GM19467 (cell line): ENCODE measurements at regions not wholly inside any gene's neighbourhood (a gene's known extent, or its start where the extent isn't known, plus 50 kb on each side); places are given as distances from the start of the nearest gene placed in this dataset.

ENCODE experiments used
- ATAC-seq: cut with Tn5 transposase; IDR thresholded peaks from one replicate; pipeline ENCODE4 v1.9.1; 2021; ENCODE audit warnings: mild to moderate bottlenecking, moderate library complexity; ENCODE audit not compliant: unreplicated experiment

DNA sequence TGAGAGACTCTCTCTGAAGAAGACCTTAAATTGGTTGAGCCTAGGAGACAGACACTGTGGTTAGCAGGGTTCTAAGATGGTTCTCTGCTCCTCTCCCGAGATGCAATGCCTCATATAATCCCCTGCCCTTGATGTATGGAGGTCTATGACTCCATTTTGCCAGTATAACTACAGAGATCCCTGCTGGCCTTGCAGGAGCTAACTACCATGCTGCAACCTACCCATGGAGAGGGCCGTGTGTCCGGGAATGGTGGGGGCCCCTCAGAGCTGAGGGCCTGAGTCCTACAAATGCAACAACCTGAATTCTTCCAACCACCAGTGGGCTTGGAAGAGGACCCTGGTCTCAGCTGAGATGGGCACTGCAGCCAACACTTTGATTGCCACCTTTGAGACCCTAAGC is 388.0 kb downstream of the SETD4 start:
- no peak for ATAC-seq

DNA sequence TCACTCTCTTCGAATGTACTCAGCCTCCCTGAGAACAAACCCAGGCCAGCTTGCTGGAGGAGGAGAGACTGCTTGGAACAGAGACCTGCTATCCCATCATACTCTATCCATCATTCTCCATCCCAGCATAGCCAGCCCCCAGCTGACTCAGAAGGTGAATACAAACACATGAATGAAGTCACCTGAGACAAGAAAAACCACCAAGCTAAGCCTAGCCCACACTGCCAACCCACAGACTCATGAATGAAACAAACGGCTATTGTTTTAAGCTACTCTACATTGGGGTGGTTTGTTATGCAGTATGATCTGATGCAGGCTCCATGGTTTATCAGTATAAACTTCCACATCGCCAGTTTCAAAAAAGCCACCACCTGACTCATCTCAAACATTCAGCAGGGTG is 395.6 kb downstream of the SETD4 start:
- no peak for ATAC-seq

GRCh38 chr21:35663856-35664606 is 396.3 kb downstream of the SETD4 start:
- ATAC-seq, result no peak

DNA sequence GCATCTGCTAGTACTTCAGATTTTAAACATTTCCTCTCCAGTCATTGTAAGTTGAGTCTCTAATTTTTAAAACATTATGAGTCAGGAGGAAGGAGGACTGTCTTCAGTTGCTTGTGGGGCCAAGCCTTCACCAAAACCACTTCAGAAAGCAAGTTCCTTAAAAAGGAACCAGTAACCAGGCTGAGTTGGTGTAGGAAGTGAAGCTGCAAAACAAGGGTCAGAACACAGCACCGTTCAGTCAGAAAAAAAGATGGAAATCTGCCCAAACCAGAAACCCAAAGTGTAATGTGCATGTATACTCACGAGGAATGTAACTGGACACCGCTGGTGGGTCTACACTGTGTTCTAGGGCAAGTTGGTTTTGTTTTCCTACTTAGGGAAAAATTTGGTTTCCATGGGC is 402.1 kb downstream of the SETD4 start:
- no peak for ATAC-seq

DNA sequence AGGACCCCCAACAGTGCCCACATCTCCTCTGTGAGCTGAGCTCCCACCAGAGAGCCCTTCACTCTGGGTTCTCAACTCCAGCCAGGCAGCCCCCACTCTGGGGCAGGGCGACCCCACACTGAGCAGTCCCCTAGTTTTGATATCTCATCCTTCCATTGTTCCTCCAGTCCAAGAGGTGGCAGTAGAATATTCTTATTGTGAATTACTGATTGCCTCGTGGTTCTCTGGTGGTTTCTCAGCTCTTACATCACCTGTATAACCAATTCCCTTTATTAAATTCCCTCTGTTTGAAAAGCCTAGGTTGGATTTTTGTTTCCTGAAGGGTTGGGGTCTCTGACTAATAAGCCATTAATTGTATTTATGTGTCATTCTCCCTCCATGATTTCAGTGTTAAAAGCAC is 407.5 kb downstream of the SETD4 start:
- no peak for ATAC-seq

- ATAC-seq, result no peak
Measured at GRCh38 chr21:35652196-35652595, 408.1 kb downstream of the SETD4 start.

DNA sequence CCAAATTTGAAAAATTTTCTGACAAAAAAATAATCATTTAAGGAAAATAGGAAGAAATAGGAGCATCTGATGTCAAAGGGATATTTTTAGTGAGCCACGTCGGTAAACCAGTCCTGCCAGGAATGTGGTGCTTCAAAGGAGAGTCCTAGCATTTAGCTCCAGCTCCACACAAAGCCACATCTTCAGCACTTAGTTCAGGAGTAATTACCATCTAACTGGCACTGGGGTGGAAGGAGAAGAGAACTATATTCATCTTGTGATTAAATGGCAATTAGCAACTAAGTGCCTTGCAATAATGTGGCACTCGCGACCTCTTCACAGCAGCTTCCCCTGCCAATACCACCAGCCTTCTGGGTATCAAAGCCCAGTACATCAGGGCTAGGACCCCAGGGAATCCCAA is 409.1 kb downstream of the SETD4 start:
- ATAC-seq, result no peak

DNA sequence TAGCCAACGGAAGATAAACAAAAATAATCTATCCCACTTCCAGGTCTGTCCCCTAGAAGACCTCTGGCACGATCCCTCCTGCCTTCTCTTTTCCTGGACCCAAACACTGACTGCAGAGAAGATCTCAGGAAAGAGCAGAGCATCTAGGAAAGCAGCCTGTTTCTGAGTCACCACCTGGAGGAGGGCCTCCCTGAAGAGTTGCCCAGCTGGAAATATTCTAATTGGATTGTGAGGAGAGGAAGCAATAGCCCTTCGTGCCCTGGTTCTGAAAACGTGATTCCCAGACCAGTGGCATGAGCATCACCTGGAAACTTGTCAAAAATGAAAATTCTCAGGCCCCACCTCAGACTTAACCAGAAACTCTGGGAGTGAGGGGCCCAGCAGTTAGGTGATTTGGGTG is 411.1 kb downstream of the SETD4 start:
- no peak for ATAC-seq

DNA sequence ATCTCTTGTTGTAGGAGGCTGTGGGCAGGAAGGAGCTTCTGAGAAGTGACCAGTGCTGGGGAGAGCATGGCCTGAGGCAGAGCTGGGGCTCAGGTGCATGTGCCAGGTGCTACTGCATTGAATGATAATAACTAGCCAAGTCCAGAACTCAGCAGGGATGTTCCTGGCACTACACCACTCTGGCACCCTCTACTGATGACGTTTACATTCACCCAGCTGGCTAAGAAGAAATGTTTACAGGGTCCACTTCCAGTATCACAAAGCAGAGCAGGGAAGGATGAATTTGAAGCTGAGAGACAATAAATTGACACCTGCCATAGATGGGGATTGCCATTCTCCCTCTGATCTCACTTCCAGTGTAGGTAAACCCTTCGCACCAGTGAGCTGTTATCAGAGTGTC is 411.8 kb downstream of the SETD4 start:
- no peak for ATAC-seq

GRCh38 chr21:35646606-35647005 is 413.7 kb downstream of the SETD4 start:
- ATAC-seq, result no peak

GRCh38 chr21:35645991-35646390 is 414.3 kb downstream of the SETD4 start:
- ATAC-seq, result no peak

GRCh38 chr21:35644523-35644922 is 415.8 kb downstream of the SETD4 start:
- ATAC-seq, result no peak

DNA sequence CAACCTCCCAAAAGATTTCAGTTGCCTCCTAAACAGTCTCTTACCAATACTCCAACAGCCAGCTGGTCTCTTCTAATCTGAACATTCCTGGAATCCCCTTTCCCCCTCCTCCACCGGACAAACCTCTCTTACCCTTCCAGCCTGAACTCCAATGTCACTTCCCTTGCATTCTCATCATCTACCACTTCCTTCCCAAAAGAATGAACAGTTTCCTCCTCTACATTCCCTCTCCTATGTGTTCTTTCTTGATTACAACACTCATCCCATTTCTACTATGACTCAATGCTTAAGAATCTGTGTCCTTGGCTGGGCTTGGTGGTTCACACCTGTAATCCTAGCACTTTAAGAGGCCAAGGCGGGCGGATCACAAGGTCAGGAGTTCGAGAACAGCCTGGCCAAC is 417.1 kb downstream of the SETD4 start:
- ATAC-seq, result no peak

- no peak for ATAC-seq
Measured at GRCh38 chr21:35641271-35642016, 418.9 kb downstream of the SETD4 start.

- no peak for ATAC-seq
Measured at GRCh38 chr21:35637431-35637830, 422.9 kb downstream of the SETD4 start.

GRCh38 chr21:35635994-35636393 is 424.3 kb downstream of the SETD4 start:
- no peak for ATAC-seq

GRCh38 chr21:35635261-35635660 is 425.1 kb downstream of the SETD4 start:
- no peak for ATAC-seq

GRCh38 chr21:35633501-35633900 is 426.8 kb downstream of the SETD4 start:
- no peak for ATAC-seq

GRCh38 chr21:35632711-35633110 is 427.6 kb downstream of the SETD4 start:
- no peak for ATAC-seq

- no peak for ATAC-seq
Measured at GRCh38 chr21:35628316-35628715, 432.0 kb downstream of the SETD4 start.

DNA sequence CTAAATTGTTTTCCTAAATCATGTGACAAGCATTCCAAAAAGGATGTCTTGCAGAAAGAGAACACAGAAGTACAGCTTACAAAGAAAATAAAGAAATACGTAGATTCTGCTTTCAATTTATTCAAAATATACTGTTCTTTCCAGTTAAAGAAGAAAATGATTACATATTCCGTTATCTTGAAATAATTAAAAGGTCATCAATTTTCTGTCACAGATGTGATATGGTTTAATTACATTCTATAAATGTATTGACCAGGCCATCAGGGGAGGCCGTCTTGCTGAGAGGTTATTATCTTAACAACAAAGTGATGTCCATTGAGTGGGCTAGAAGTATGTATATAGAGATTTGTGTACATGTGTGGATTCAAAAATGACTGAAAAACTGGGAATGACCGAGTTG is 432.9 kb downstream of the SETD4 start:
- ATAC-seq, result no peak

GRCh38 chr21:35625576-35625975 is 434.8 kb downstream of the SETD4 start:
- no peak for ATAC-seq

DNA sequence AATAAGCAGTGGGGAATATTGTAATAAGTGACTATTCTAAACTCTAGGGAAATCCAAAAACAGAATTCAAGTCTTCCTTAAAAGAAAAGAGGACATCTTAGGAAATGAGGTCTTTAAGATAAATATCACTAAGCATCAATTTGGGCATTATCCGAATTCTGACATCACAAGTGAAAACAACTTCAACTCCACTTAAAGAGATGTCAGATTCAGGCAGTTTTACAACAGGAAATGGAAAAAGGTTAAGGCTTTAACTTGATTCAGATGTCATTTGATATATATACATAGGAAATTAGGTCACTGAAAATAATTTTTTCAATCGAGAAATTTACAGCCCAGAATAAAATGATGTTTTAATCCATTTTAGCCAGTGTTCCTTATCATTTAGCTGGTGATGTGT is 435.4 kb downstream of the SETD4 start:
- no peak for ATAC-seq
